Glutamatergic neuron (in vitro differentiated cells): ENCODE measurements at regions not wholly inside any gene's neighbourhood (a gene's known extent, or its start where the extent isn't known, plus 50 kb on each side); places are given as distances from the start of the nearest gene placed in this dataset.

Source experiments
- DNase-seq: peaks from one replicate; pipeline ENCODE4 v3.0.0; 2022
- H3K27ac Mint-ChIP-seq: one replicate; pipeline ENCODE4 v1.8.0; 2020; ENCODE audit warnings: mild to moderate bottlenecking, mixed read lengths, inconsistent platforms; ENCODE audit not compliant: unreplicated experiment
- H3K27me3 Mint-ChIP-seq: one replicate; pipeline ENCODE4 v1.8.0; 2020; ENCODE audit warnings: mild to moderate bottlenecking, moderate library complexity, mixed read lengths, inconsistent platforms; ENCODE audit not compliant: unreplicated experiment
- H3K36me3 Mint-ChIP-seq: one replicate; pipeline ENCODE4 v1.8.0; 2020; ENCODE audit warnings: mild to moderate bottlenecking, mixed read lengths, inconsistent platforms; ENCODE audit not compliant: unreplicated experiment
- H3K4me1 Mint-ChIP-seq: one replicate; pipeline ENCODE4 v1.8.0; 2020; ENCODE audit warnings: mild to moderate bottlenecking, low read depth, mixed read lengths, inconsistent platforms; ENCODE audit not compliant: unreplicated experiment
- H3K4me3 Mint-ChIP-seq: one replicate; pipeline ENCODE4 v1.8.0; 2020; ENCODE audit warnings: mild to moderate bottlenecking, mixed read lengths, inconsistent platforms; ENCODE audit not compliant: unreplicated experiment
- H3K9me3 Mint-ChIP-seq: one replicate; pipeline ENCODE4 v1.8.0; 2020; ENCODE audit warnings: mild to moderate bottlenecking, moderate library complexity, mixed read lengths, inconsistent platforms; ENCODE audit not compliant: unreplicated experiment
- TF ChIP-seq, protein P1 (sequence below): fragments of 200-600 bp; sonication (generic); IDR thresholded peaks from one replicate; pipeline ENCODE4 v1.5.0; 2021; ENCODE audit not compliant: partially characterized antibody, unreplicated experiment

DNA sequence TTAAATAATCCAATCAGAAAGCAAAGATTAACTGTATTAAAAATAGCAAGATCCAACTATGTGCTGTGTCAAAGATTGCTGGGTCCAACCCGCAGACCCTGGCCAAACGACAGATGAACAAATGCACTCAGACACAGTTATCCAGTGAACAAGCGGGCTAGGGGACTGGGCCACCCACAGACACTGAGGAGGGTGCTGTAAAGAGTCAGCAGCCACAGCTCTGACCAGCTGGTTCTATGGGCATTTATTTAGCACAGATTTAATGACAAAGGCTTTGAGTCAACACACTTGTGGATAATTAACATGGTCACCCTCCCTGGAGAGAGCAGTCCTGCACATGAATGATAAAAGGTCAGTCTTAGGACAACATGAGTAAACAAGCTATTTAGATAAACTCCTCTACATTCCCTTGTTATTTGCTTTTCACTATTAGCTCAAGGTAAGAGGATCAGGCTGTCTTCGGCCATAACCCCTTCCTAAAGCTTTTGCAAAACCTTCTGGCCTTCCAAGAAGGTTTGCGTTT, 424.9 kb downstream of the HINT1 start:
- Mint-ChIP-seq H3K9me3 (no peaks in the 10 kb centered on the region), H3K36me3 (peaks cover 5% of the 10 kb centered on the region), H3K4me3 (no peak overlapping the region), H3K27ac (no peak overlapping the region), H3K27me3 (no peaks in the 10 kb centered on the region), H3K4me1 (no peaks in the 10 kb centered on the region)
- TF ChIP-seq, protein P1, sequence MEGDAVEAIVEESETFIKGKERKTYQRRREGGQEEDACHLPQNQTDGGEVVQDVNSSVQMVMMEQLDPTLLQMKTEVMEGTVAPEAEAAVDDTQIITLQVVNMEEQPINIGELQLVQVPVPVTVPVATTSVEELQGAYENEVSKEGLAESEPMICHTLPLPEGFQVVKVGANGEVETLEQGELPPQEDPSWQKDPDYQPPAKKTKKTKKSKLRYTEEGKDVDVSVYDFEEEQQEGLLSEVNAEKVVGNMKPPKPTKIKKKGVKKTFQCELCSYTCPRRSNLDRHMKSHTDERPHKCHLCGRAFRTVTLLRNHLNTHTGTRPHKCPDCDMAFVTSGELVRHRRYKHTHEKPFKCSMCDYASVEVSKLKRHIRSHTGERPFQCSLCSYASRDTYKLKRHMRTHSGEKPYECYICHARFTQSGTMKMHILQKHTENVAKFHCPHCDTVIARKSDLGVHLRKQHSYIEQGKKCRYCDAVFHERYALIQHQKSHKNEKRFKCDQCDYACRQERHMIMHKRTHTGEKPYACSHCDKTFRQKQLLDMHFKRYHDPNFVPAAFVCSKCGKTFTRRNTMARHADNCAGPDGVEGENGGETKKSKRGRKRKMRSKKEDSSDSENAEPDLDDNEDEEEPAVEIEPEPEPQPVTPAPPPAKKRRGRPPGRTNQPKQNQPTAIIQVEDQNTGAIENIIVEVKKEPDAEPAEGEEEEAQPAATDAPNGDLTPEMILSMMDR, result no peak
- no peak for DNase-seq

DNA sequence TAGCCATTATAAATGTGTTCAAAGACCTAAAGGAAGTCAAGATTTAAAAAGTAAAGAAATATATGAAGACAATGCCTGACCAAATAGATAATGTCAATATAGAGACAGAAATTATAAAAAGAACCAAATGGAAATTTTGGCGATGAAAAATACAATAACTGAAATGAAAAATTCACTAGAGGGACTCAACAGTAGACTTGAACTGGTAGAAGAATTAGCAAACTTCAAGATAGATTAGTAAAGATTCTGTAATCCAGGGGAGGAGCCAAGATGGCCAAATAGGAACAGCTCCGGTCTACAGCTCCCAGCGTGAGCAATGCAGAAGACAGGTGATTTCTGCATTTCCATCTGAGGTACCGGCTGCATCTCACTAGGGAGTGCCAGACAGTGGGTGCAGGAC, 433.2 kb downstream of the HINT1 start:
- Mint-ChIP-seq H3K9me3 (no peaks in the 10 kb centered on the region), H3K27ac (no peak overlapping the region), H3K36me3 (peaks cover 8% of the 10 kb centered on the region), H3K27me3 (no peaks in the 10 kb centered on the region), H3K4me3 (no peak overlapping the region), H3K4me1 (no peaks in the 10 kb centered on the region)
- no peak for DNase-seq
- TF ChIP-seq, protein P1, result no peak

DNA sequence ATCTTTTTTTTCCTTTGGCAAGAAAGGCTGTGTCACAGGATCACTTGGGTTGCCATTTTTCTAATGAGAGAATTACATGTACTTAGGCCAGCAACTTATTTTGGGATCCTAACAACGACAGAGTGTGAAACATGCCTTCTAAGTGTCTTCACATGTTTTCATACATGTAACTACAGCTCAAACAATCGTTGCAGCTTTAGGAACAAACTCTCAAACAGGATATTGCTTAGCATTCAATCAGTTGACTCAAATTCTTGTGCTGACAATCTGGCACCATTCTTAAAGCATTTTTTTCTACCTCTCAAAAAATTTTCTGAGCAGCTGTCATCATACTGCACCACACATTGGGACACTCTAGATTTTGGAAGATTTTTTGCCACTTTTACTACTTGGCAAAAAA, 435.5 kb downstream of the HINT1 start:
- Mint-ChIP-seq H3K27me3 (no peaks in the 10 kb centered on the region), H3K36me3 (peaks cover 8% of the 10 kb centered on the region), H3K9me3 (no peaks in the 10 kb centered on the region), H3K4me3 (no peak overlapping the region), H3K27ac (no peak overlapping the region), H3K4me1 (no peaks in the 10 kb centered on the region)
- DNase-seq, result no peak
- TF ChIP-seq, protein P1, result no peak

DNA sequence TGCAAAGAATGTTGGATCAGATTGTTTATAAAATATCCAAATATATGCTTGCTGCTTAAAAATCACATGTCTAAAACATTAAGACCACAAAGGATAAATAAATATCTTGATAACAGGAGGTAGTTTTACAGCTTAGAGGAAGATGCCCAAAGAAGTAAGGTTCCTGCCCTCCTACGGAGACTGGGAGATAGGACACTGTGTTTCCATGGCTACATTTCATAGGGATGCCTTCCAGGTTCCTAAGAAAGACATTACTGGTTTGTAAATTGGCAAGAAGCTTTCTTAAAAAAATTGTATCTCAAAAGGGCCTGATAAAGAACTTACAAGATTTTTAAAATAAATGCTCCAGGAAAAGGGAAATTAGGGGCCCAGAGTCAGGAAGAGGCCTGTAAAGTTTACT, 437.2 kb downstream of the HINT1 start:
- TF ChIP-seq, protein P1, result no peak
- Mint-ChIP-seq H3K4me3 (no peak overlapping the region), H3K27ac (no peak overlapping the region), H3K4me1 (no peaks in the 10 kb centered on the region), H3K9me3 (no peaks in the 10 kb centered on the region), H3K36me3 (peaks cover 8% of the 10 kb centered on the region), H3K27me3 (no peaks in the 10 kb centered on the region)
- no peak for DNase-seq

DNA sequence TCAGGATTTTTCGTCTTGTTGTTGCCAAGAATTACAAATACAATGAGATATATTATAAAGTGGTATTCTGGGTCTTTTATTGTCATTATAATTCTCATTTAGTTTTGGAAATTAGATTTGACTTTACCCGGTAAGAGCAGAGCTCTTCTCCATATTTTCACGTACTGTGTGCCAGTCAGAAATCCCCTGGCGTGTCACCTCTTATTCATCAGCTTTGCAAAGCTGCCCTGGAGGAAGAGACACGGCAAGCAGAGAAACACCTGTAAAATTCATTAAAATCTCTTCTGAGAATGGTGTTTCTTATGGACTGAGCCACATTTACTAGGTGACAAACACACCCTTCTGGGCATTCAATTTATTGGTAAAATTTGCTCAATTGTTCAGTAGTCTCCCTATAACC, 440.4 kb downstream of the HINT1 start:
- H3K4me1 Mint-ChIP-seq, result no peaks in the 10 kb centered on the region
- TF ChIP-seq, protein P1, result no peak
- H3K27me3 Mint-ChIP-seq, result no peaks in the 10 kb centered on the region
- no peak overlapping the region for H3K4me3 Mint-ChIP-seq
- no peaks in the 10 kb centered on the region for H3K36me3 Mint-ChIP-seq
- no peak overlapping the region for H3K27ac Mint-ChIP-seq
- DNase-seq, result no peak
- H3K9me3 Mint-ChIP-seq, result no peaks in the 10 kb centered on the region
